ENCODE measurements at regions not wholly inside any gene's neighbourhood (a gene's known extent, or its start where the extent isn't known, plus 50 kb on each side); places are given as distances from the start of the nearest gene placed in this dataset.

DNA sequence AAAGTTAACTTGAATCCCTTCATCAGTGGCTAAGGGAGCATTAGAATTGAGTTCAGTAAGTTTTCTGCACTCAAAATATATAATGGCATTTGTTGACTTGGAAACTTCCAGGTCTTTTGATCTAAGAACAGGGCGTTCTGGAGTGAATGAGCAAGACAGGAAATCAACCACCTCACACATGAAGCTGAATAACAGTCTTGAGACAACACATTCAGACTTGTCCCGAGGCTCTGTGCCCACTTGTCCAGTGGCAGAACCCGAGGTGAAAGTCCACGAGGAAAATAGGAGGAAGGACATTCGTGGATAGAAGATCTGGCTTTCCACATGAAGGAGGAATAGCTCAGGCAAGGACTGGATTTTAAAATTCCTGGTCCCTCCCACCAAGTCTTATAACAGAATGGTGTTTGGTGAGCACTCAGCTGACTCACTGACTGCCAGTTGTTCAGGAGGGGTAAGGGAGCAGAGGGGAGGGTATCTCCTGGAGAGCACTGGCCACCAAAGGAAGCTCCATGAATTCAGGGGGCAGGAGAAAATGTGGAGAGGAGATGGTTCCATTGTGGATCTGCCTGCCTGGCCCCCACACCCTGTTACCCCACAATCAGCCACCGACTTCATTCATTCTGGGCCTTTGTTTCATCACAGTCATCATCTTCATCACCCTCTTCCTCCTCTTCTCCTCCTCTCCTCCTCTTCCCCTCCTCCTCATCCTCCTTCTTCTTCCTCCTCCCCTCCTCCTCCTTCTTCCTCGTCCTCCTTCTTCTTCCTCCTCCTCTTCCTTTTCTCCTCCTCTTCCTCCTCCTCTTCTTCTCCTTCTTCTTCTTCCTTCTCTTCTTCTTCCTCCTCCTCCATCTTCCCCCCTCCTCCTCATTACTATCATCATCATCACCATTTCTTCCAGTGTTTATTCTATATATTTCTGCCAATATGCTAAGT, 620.1 kb downstream of the MED13L start:
- peaks cover 34% of the 10 kb centered on the region for H3K27me3 Mint-ChIP-seq
- H3K27ac Mint-ChIP-seq = no peak overlapping the region
- H3K36me3 Mint-ChIP-seq = no peaks in the 10 kb centered on the region
- H3K9me3 Mint-ChIP-seq = no peaks in the 10 kb centered on the region
- H3K4me1 Mint-ChIP-seq = no peaks in the 10 kb centered on the region
- no peak overlapping the region for H3K4me3 Mint-ChIP-seq
- no peak for DNase-seq

DNA sequence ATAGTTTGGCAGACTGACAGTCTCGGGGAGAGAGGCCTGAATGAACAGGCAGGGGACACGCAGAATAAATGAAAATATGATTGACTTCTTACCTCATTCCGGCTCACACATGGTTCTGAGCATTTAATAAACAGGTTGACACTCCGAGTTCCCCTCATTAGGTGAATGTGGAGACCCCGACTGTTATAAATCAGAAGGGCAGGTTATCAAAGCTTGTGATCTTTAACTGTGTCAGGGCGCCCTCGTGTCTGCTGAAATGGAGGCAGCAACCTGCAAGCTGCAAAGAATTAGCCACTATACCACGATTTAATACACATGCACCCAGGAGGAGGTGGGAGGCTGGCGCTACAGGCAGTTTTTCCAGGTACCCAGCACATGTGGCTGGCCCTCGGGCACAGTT, 627.5 kb downstream of the MED13L start:
- Mint-ChIP-seq H3K4me3 (no peak overlapping the region), H3K9me3 (peaks cover 7% of the 10 kb centered on the region), H3K27me3 (peaks cover 11% of the 10 kb centered on the region), H3K36me3 (peaks cover 2% of the 10 kb centered on the region), H3K27ac (no peak overlapping the region), H3K4me1 (no peaks in the 10 kb centered on the region)
- no peak for DNase-seq

DNA sequence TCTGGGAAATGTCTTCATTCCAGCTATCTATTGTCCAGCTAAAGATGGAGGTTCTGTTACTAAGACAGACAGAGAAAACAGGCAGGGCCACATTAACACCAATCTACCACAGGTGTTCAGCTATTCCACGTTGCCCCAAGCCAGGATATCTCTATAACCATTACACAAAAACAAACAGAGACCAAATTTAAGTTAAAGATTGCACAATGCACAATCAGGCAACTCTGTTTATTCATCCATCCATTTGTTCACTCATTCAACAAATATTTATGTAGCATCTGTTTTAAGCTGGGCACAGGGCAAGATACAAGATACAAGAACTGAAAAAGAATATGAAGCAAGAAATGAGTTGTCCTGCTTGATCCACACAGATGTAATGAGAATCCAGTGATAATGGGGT, 629.0 kb downstream of the MED13L start:
- no peak for DNase-seq
- Mint-ChIP-seq H3K36me3 (peaks cover 2% of the 10 kb centered on the region), H3K27ac (no peak overlapping the region), H3K27me3 (peaks cover 8% of the 10 kb centered on the region), H3K4me1 (no peaks in the 10 kb centered on the region), H3K4me3 (no peak overlapping the region), H3K9me3 (peaks cover 7% of the 10 kb centered on the region)

DNA sequence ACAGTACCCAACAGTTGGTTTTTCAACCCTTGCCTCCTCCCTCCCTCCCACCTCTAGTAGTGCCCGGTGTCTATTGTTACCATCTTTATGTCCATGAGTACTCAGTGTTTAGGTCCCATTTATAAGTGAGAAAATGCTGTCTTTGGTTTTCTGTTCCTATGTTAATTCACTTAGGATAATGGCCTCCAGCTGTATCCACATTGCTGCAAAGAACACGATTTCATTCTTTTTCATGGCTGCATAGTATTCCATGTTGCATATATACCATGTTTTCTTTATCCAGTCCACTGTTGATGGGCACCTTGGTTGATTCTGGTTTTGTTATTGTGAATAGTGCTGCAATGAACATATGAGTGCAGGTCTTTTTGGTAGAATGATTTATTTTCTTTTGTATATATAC, 631.3 kb downstream of the MED13L start:
- Mint-ChIP-seq H3K4me3 (no peak overlapping the region), H3K4me1 (no peaks in the 10 kb centered on the region), H3K36me3 (peaks cover 2% of the 10 kb centered on the region), H3K9me3 (peaks cover 10% of the 10 kb centered on the region), H3K27ac (no peak overlapping the region), H3K27me3 (peaks cover 15% of the 10 kb centered on the region)
- DNase-seq = no peak

DNA sequence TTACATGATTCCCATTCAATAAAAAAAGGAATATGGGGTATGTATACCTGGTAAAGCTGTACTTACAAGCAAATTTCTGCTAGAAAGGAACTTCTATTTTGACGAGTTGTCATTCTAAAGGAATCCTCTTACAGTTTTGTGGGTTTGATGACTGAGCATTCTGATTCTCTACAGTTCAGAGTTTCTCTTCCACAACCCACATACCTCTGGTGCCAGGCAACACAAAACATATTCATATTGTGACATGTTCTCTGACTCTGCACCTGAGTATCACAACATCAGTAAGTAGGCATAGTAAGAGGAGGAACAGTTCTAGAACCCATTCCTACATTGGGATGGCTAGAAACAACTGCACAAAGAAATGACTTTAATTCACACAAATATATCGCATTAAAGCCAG, 636.6 kb downstream of the MED13L start:
- no peaks in the 10 kb centered on the region for H3K4me1 Mint-ChIP-seq
- no peak for DNase-seq
- H3K4me3 Mint-ChIP-seq = no peak overlapping the region
- no peak overlapping the region for H3K27ac Mint-ChIP-seq
- no peaks in the 10 kb centered on the region for H3K36me3 Mint-ChIP-seq
- peaks cover 3% of the 10 kb centered on the region for H3K9me3 Mint-ChIP-seq
- peaks cover 13% of the 10 kb centered on the region for H3K27me3 Mint-ChIP-seq

DNA sequence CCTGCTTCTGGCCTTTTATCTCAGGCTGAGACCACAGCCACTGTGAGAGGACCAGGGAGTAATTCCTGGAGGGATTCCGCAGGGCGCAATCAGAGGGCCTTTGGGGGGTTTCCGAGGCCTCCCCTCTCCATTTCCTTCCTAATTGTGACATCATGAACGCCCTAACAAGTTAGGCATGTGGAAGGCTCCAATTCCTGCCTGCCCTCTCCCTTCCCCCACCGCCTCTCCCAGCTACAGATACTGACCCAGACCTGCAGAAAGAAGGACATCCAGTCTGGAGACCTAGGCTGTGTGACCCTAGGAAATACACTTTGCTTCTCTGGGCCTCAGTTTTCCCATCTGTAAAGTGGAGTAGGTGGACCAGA, 637.9 kb downstream of the MED13L start:
- peaks cover 3% of the 10 kb centered on the region for H3K9me3 Mint-ChIP-seq
- no peaks in the 10 kb centered on the region for H3K4me1 Mint-ChIP-seq
- H3K4me3 Mint-ChIP-seq = no peak overlapping the region
- no peaks in the 10 kb centered on the region for H3K36me3 Mint-ChIP-seq
- no peak for DNase-seq
- H3K27me3 Mint-ChIP-seq = peaks cover 13% of the 10 kb centered on the region
- no peak overlapping the region for H3K27ac Mint-ChIP-seq

DNA sequence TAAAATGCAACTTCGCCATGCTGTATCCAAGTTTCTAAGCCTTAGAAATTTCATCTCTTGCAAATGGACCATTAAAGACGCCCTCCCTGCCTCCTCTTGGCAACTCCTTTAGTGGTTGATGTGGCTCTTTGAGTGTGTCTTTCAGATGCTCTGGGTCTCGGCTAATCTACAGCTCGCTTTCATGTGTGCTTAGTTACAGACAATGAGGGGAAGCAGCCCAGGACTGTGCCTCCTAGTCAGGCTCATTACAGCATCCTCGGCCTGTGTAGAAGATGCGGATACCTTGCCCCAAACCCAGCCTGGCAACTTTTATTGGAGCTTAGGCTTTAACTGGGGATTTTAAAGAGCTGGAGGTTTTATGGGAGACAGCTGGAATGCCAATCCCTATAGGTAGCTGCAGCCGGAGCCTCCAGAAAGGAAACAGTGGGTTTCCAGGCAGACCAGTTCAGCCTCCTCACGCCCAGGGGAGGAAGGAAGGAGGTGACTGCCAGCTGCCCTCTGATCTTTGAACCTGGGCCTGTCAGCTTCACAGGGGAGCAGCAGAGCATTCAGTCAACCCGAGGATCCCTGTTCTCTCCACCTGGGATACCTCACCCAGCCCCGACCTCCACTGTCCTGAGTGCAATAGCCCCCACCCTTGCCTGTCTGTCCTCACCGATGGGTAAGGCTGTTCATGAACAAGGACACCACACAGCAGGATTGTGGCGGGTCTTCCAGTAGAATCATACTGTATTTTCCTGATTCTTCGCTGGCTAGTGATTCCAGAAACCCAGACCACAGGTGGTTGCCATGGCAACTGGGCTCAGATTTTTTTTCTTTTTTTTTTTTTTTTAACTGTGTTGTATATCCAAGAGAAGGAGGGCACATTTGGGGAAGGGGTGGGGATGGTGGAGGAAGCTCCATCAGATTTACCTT, 638.5 kb downstream of the MED13L start:
- Mint-ChIP-seq H3K36me3 (no peaks in the 10 kb centered on the region), H3K9me3 (peaks cover 3% of the 10 kb centered on the region)

DNA sequence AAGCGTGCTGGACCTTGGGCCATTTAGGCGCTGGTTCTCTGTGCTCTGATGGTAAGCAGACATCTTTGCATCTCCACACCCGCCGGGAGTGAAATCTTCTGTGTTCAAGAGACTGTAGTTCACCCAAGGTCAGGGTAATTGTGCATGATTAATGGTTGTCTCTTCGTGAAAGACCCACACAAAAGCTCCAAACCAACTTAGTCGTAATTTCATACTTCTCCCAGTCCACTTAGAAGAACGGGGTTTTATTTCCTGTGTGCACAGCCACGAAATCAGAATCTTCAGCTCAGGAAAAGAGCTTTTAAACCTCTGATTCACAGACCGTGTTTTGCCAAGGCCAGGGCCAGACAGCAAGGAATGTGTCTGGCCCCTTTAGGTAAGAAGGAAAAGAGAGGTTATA, 640.9 kb downstream of the MED13L start:
- Mint-ChIP-seq H3K4me3 (no peak overlapping the region), H3K36me3 (no peaks in the 10 kb centered on the region), H3K4me1 (no peaks in the 10 kb centered on the region), H3K27ac (no peak overlapping the region), H3K9me3 (no peaks in the 10 kb centered on the region), H3K27me3 (peaks cover 6% of the 10 kb centered on the region)
- DNase-seq = no peak

More for the DNA sequence above, 638.5 kb downstream of the MED13L start:
- Mint-ChIP-seq H3K27me3 (peaks cover 13% of the 10 kb centered on the region), H3K4me1 (no peaks in the 10 kb centered on the region), H3K27ac (no peak overlapping the region), H3K4me3 (no peak overlapping the region)
- no peak for DNase-seq

DNA sequence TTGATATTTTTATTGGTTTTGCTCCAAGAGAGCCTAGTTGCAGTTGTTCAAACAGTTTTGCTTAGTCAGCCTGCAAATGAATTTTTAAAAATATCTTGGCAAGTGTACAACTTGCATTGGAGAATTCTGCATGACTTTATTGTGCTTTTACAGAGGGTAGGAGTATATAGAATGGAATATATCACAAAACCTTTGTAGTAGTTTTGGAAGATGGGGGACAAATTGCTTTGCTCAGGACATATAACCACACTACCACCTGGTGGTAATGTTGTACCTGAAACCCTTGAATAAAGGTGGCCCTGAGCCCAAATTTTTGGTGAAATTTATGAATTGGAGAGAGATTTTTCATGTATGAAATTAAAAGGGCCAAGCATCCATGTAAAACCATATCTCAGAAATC, 645.2 kb downstream of the MED13L start:
- no peaks in the 10 kb centered on the region for H3K27me3 Mint-ChIP-seq
- no peak for DNase-seq
- H3K36me3 Mint-ChIP-seq = no peaks in the 10 kb centered on the region
- no peaks in the 10 kb centered on the region for H3K9me3 Mint-ChIP-seq
- H3K27ac Mint-ChIP-seq = no peak overlapping the region
- H3K4me3 Mint-ChIP-seq = no peak overlapping the region
- no peaks in the 10 kb centered on the region for H3K4me1 Mint-ChIP-seq

DNA sequence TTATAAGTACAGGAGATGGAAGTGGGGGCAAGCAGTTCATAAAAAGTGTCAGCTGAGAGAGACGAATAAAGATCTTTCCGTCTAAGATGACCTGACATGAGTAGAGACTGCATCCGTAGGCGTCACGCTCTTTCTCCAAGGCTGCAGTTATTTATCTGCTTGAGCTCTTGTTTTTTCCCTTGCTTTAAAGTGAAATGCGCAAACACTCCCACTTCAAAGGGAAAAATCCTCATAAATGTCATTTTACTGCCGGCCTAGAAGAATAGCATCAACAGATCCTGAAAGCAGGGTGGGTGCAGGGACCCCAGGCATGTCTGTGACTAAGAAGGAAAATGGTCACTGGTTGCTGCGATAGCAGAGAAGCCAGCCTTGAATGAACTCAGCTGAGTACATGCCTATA, 647.4 kb downstream of the MED13L start:
- Mint-ChIP-seq H3K27ac (no peak overlapping the region), H3K4me3 (no peak overlapping the region), H3K9me3 (peaks cover under 1% of the 10 kb centered on the region), H3K27me3 (peaks cover under 1% of the 10 kb centered on the region), H3K4me1 (no peaks in the 10 kb centered on the region), H3K36me3 (no peaks in the 10 kb centered on the region)
- no peak for DNase-seq

DNA sequence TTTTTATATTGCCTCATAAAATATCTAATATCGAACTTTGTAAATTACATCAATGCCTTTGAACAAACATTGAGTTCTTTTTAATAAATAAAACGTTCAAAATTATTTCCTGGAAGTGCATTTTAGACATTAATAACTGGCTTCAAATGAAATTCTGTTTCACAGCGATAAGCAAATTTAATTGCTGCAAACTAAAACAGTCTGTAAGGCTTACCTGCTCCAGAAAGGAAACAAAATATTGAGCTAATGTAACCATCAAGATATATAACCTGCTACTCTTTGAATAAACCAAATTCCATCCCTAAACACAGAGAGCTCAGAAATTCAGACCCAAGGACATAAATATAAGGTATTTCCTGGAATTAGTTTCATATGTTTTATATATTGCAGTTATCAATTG, 651.3 kb downstream of the MED13L start:
- Mint-ChIP-seq H3K27ac (no peak overlapping the region), H3K27me3 (peaks cover 16% of the 10 kb centered on the region), H3K9me3 (peaks cover 4% of the 10 kb centered on the region), H3K36me3 (no peaks in the 10 kb centered on the region), H3K4me3 (no peak overlapping the region), H3K4me1 (no peaks in the 10 kb centered on the region)
- DNase-seq = no peak

DNA sequence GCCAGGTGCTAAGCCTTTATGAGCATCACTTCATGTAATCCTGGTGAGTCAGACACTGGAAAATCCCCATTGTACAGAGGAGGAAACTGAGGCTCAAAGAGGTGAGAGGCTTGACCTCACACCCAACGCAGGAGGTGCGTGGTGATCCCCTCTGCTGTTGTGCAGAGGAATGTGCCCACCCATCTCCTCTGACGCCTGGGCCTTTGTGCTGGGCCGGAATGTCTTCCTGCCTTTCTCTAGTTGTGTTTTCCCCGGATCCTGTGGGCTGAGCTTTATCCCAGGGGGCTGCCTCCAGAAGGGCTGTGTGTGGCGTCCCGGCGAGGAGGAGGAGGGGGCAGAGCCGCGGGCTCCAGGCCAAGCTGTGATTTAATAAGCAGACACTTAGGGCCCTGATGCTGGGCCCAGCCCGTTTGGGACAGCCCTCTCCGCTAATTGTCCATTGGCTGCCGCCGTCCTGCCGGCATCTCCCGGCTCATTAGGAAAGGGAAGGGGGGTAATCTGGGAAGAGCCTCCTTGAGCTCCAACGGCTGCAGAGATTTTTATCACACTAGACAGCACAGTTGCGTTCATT, 653.6 kb downstream of the MED13L start:
- Mint-ChIP-seq H3K27me3 (peaks cover 20% of the 10 kb centered on the region), H3K9me3 (peaks cover 4% of the 10 kb centered on the region), H3K4me3 (no peak overlapping the region), H3K27ac (no peak overlapping the region), H3K4me1 (no peaks in the 10 kb centered on the region), H3K36me3 (no peaks in the 10 kb centered on the region)
- no peak for DNase-seq

DNA sequence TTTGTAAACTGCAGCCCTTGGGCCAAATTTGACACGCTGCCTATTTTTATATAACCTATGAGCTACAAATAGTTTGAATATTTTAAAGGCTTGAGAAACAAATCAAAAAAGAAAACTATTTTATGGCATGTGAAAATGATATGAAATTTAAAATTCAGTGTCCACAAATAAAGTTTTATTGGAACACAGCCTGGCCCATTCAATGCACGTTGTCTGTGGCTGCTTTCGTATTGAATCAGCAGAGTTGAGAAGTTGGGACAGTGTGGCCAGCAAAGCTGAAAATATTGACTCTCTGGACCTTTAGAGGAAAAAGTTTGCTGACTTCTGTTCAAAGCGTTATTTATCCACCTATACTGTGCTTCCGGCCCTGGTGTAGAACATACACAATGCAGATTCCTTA, 654.2 kb downstream of the MED13L start:
- peaks cover 20% of the 10 kb centered on the region for H3K27me3 Mint-ChIP-seq
- no peaks in the 10 kb centered on the region for H3K4me1 Mint-ChIP-seq
- DNase-seq = no peak
- no peaks in the 10 kb centered on the region for H3K36me3 Mint-ChIP-seq
- peaks cover 5% of the 10 kb centered on the region for H3K9me3 Mint-ChIP-seq
- no peak overlapping the region for H3K27ac Mint-ChIP-seq
- no peak overlapping the region for H3K4me3 Mint-ChIP-seq

DNA sequence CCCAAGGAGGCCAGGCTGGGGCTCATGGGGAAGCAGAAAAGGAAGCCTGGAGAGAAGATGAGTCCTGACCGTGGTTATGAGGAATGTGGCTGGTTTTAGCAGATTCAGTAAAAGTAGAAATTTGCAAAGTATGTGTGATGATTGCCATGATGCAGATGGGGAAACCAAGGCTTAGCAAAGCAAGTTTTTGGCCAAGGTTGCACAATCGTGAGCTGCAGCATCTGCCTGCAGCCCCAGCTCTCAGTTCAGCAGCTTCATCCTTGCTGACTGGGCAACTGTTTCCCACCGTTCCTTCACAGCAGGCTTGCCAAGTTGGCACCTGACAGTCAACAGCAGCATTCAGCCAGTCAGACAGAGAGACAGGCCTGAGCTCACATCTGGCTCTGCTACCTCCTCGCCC, 656.7 kb downstream of the MED13L start:
- no peaks in the 10 kb centered on the region for H3K36me3 Mint-ChIP-seq
- no peaks in the 10 kb centered on the region for H3K4me1 Mint-ChIP-seq
- H3K27me3 Mint-ChIP-seq = peaks cover 20% of the 10 kb centered on the region
- no peak for DNase-seq
- H3K4me3 Mint-ChIP-seq = no peak overlapping the region
- peaks cover 12% of the 10 kb centered on the region for H3K9me3 Mint-ChIP-seq
- H3K27ac Mint-ChIP-seq = no peak overlapping the region

DNA sequence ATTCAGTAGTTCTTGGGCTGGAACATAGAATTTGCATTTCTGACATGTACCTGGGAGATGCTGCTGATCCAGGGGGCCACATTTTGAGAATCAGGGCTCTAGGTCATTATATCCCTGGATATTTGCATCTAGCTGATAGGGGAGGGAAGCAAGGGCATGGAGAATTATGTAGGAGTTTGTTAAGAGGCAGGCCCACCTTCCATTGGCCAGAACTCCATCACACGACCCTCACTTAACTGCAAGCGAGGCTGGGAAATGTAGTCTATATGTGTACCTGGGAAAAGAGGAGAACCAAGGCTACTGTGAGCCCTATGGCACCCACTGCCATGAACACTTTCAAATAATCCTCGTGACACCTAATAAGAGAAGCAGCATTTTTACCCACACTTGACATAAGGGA, 657.6 kb downstream of the MED13L start:
- DNase-seq = no peak
- H3K4me3 Mint-ChIP-seq = no peak overlapping the region
- no peak overlapping the region for H3K27ac Mint-ChIP-seq
- no peaks in the 10 kb centered on the region for H3K36me3 Mint-ChIP-seq
- H3K4me1 Mint-ChIP-seq = no peaks in the 10 kb centered on the region
- peaks cover 9% of the 10 kb centered on the region for H3K9me3 Mint-ChIP-seq
- peaks cover 17% of the 10 kb centered on the region for H3K27me3 Mint-ChIP-seq
